ENCODE measurements at regions not wholly inside any gene's neighbourhood (a gene's known extent, or its start where the extent isn't known, plus 50 kb on each side); places are given as distances from the start of the nearest gene placed in this dataset.

DNA sequence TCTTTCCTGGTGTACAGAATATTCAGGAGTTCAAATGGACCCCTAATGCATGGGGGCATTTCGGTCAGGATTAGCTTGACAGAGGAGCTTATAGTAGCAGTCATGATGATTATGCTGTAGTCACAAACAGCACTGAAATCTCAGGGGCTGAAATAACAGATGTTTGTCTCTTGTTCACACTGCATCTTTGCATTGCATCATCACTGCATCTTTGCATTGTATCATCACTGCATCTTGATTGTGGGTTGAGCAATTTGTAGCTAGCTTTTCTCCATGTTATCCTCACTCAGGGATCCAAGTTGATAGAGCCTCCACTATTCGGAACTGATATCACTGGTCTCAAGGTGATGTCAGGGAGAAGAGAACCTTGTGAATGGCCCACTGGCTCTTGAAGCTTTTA, 160.9 kb downstream of the GATB start:
- TF ChIP-seq, protein P1, sequence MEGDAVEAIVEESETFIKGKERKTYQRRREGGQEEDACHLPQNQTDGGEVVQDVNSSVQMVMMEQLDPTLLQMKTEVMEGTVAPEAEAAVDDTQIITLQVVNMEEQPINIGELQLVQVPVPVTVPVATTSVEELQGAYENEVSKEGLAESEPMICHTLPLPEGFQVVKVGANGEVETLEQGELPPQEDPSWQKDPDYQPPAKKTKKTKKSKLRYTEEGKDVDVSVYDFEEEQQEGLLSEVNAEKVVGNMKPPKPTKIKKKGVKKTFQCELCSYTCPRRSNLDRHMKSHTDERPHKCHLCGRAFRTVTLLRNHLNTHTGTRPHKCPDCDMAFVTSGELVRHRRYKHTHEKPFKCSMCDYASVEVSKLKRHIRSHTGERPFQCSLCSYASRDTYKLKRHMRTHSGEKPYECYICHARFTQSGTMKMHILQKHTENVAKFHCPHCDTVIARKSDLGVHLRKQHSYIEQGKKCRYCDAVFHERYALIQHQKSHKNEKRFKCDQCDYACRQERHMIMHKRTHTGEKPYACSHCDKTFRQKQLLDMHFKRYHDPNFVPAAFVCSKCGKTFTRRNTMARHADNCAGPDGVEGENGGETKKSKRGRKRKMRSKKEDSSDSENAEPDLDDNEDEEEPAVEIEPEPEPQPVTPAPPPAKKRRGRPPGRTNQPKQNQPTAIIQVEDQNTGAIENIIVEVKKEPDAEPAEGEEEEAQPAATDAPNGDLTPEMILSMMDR (IDR thresholded peaks at IDR 0.05; ENCODE audit: insufficient read depth, low read length, poor library complexity, severe bottlenecking) = no peak
- TF ChIP-seq EZH2phosphoT487 (conservative IDR thresholded peaks at IDR 0.05; ENCODE audit: low read length) = no peak

Data from SU-DHL-6 (cell line).